Neural cell (in vitro differentiated cells): ENCODE measurements at regions not wholly inside any gene's neighbourhood (a gene's known extent, or its start where the extent isn't known, plus 50 kb on each side); places are given as distances from the start of the nearest gene placed in this dataset.

Experiments used
- H2AFZ ChIP-seq: fragments of 200-600, 300-800 bp; sonication (generic), shearing (Covaris generic); 2 replicates; pipeline ENCODE4 v1.6.0; 2014; ENCODE audit warnings: low read depth, mild to moderate bottlenecking, antibody characterized with exemption, low read length, moderate library complexity
- H3F3A ChIP-seq: fragments of 200-600 bp; shearing (Covaris generic); 2 replicates; pipeline ENCODE4 v1.6.1; 2016; ENCODE audit warnings: mild to moderate bottlenecking, moderate library complexity, mixed read lengths, antibody characterized with exemption, low read length; ENCODE audit not compliant: insufficient read depth, poor library complexity, severe bottlenecking
- H3K27ac ChIP-seq: fragments of 200-600, 300-800 bp; sonication (generic), shearing (Covaris generic); 2 replicates; pipeline ENCODE4 v1.5.1; 2014; ENCODE audit warnings: mild to moderate bottlenecking, low read length, moderate library complexity
- H3K27me3 ChIP-seq: fragments of 300-800, 200-600 bp; sonication (generic), shearing (Covaris generic); 2 replicates; pipeline ENCODE4 v1.6.0; 2014; ENCODE audit warnings: mild to moderate bottlenecking, low read depth, low read length, moderate library complexity; ENCODE audit not compliant: insufficient read depth
- H3K36me3 ChIP-seq: fragments of 300-800, 200-600 bp; sonication (generic), shearing (Covaris generic); 2 replicates; pipeline ENCODE4 v1.5.1; 2014; ENCODE audit warnings: mild to moderate bottlenecking, antibody characterized with exemption, low read length, moderate library complexity; ENCODE audit not compliant: insufficient read depth
- H3K4me2 ChIP-seq: fragments of 300-800, 200-600 bp; sonication (generic), shearing (Covaris generic); 2 replicates; pipeline ENCODE4 v1.6.0; 2014; ENCODE audit warnings: mild to moderate bottlenecking, low read length
- H3K4me3 ChIP-seq: fragments of 300-800, 200-600 bp; sonication (generic), shearing (Covaris generic); 2 replicates; pipeline ENCODE4 v1.5.1; 2014; ENCODE audit warnings: mild to moderate bottlenecking, low read length, moderate library complexity
- H3K79me2 ChIP-seq: fragments of 200-600 bp; shearing (Covaris generic); replicated peaks from 2 replicates; pipeline ENCODE4 v1.6.0; 2014; ENCODE audit warnings: mild to moderate bottlenecking, low read length, moderate library complexity; ENCODE audit not compliant: insufficient read depth
- H3K9ac ChIP-seq: fragments of 300-800, 200-600 bp; sonication (generic), shearing (Covaris generic); 2 replicates; pipeline ENCODE4 v1.6.1; 2016; ENCODE audit warnings: mild to moderate bottlenecking, low read length, mixed read lengths
- H3K9me2 ChIP-seq: fragments of 200-600 bp; shearing (Covaris generic); 2 replicates; pipeline ENCODE4 v1.6.1; 2016; ENCODE audit warnings: mild to moderate bottlenecking, low read length, mixed read lengths; ENCODE audit not compliant: insufficient read depth
- H3K9me3 ChIP-seq: fragments of 200-600, 300-800 bp; sonication (generic), shearing (Covaris generic); 2 replicates; pipeline ENCODE4 v1.6.1; 2016; ENCODE audit warnings: mild to moderate bottlenecking, mixed run types, low read length, moderate library complexity, mixed read lengths
- H4K20me1 ChIP-seq: fragments of 200-600 bp; shearing (Covaris generic); 2 replicates; pipeline ENCODE4 v1.6.1; 2016; ENCODE audit warnings: mild to moderate bottlenecking, mixed run types; ENCODE audit not compliant: insufficient read depth
- CTCF ChIP-seq: fragments of 450-650 bp; IDR thresholded peaks from 2 replicates; pipeline ENCODE4 v1.5.1; 2014; ENCODE audit warnings: antibody characterized with exemption, mild to moderate bottlenecking, moderate library complexity; ENCODE audit not compliant: poor library complexity, severe bottlenecking
- EP300 ChIP-seq: fragments of 450-650 bp; conservative IDR thresholded peaks from 2 replicates; pipeline ENCODE4 v1.6.1; 2014; ENCODE audit warnings: antibody characterized with exemption, mild to moderate bottlenecking, moderate library complexity; ENCODE audit not compliant: poor library complexity, severe bottlenecking
- EZH2 ChIP-seq: fragments of 200-600, 300-800 bp; shearing (Covaris generic), sonication (generic); IDR thresholded peaks from 2 replicates; pipeline ENCODE4 v1.6.1; 2014; ENCODE audit warnings: antibody characterized with exemption, low read length, borderline replicate concordance, mild to moderate bottlenecking; ENCODE audit not compliant: insufficient read depth, poor library complexity, severe bottlenecking
- MXI1 ChIP-seq: fragments of 450-650 bp; conservative IDR thresholded peaks from 2 replicates; pipeline ENCODE4 v1.6.1; 2014; ENCODE audit warnings: antibody characterized with exemption, mild to moderate bottlenecking; ENCODE audit not compliant: poor library complexity, severe bottlenecking
- POLR2AphosphoS5 ChIP-seq: IDR thresholded peaks from 2 replicates; pipeline ENCODE4 v1.6.1; 2012
- RAD21 ChIP-seq: fragments of 450-650 bp; conservative IDR thresholded peaks from 2 replicates; pipeline ENCODE4 v1.6.1; 2014; ENCODE audit warnings: antibody characterized with exemption, mild to moderate bottlenecking, moderate library complexity
- REST ChIP-seq: IDR thresholded peaks from 2 replicates; pipeline ENCODE4 v1.6.1; 2012; ENCODE audit warnings: borderline replicate concordance
- SMC3 ChIP-seq: fragments of 450-650 bp; conservative IDR thresholded peaks from 2 replicates; pipeline ENCODE4 v1.6.1; 2014; ENCODE audit warnings: antibody characterized with exemption, mild to moderate bottlenecking, moderate library complexity; ENCODE audit not compliant: poor library complexity
- TAF1 ChIP-seq: IDR thresholded peaks from 2 replicates; pipeline ENCODE4 v1.6.1; 2012; ENCODE audit warnings: low read depth

GRCh38 chr11:107196732-107197131 is 178.5 kb upstream of the GUCY1A2 start:
- Histone ChIP-seq H4K20me1 (no peaks in the 10 kb centered on the region), H3K36me3 (no peaks in the 10 kb centered on the region)

GRCh38 chr11:107184986-107185385 is 166.7 kb upstream of the GUCY1A2 start:
- H3K27ac ChIP-seq = no peak overlapping the region
- no peaks in the 10 kb centered on the region for H3K9me3 ChIP-seq
- H3K27me3 ChIP-seq = no peaks in the 10 kb centered on the region
- H3K79me2 ChIP-seq = no peaks in the 10 kb centered on the region
- H2AFZ ChIP-seq = no peak overlapping the region
- H3K36me3 ChIP-seq = no peaks in the 10 kb centered on the region
- TF ChIP-seq EZH2 (no peak), TAF1 (no peak), POLR2AphosphoS5 (no peak), CTCF (no peak), RAD21 (no peak), REST (no peak), MXI1 (no peak), EP300 (no peak)
- H3K4me2 ChIP-seq = no peak overlapping the region
- no peaks in the 10 kb centered on the region for H4K20me1 ChIP-seq
- H3K4me3 ChIP-seq = no peak overlapping the region
- no peaks in the 10 kb centered on the region for H3K9me2 ChIP-seq
- H3F3A ChIP-seq = no peaks in the 10 kb centered on the region
- no peak overlapping the region for H3K9ac ChIP-seq

More at GRCh38 chr11:107196732-107197131, 178.5 kb upstream of the GUCY1A2 start:
- Histone ChIP-seq H3K4me3 (no peak overlapping the region), H3K9ac (no peak overlapping the region), H3F3A (peaks cover 7% of the 10 kb centered on the region), H3K27me3 (no peaks in the 10 kb centered on the region), H3K4me2 (no peak overlapping the region), H3K27ac (no peak overlapping the region), H3K79me2 (no peaks in the 10 kb centered on the region), H3K9me3 (no peaks in the 10 kb centered on the region), H3K9me2 (peaks cover 4% of the 10 kb centered on the region), H2AFZ (no peak overlapping the region)
- no peak for TF ChIP-seq EZH2
- no peak for TF ChIP-seq CTCF
- no peak for TF ChIP-seq EP300
- no peak for TF ChIP-seq POLR2AphosphoS5
- no peak for TF ChIP-seq SMC3
- no peak for TF ChIP-seq RAD21
- no peak for TF ChIP-seq TAF1
- no peak for TF ChIP-seq MXI1
